Ectodermal cell (in vitro differentiated cells): ENCODE measurements at regions not wholly inside any gene's neighbourhood (a gene's known extent, or its start where the extent isn't known, plus 50 kb on each side); places are given as distances from the start of the nearest gene placed in this dataset.

Source experiments
- H3K27ac ChIP-seq: 2 replicates; pipeline ENCODE4 v1.7.0; 2013; ENCODE audit warnings: mild to moderate bottlenecking, low read depth, low read length; ENCODE audit not compliant: insufficient read depth, poor library complexity, severe bottlenecking
- H3K27me3 ChIP-seq: 2 replicates; pipeline ENCODE4 v1.7.0; 2013; ENCODE audit warnings: mild to moderate bottlenecking, low read length; ENCODE audit not compliant: insufficient read depth, control insufficient read depth, poor library complexity, severe bottlenecking
- H3K36me3 ChIP-seq: one replicate; pipeline ENCODE4 v1.7.0; 2013; ENCODE audit warnings: low read length; ENCODE audit not compliant: control insufficient read depth, insufficient read depth
- H3K4me1 ChIP-seq: one replicate; pipeline ENCODE4 v1.7.0; 2013; ENCODE audit warnings: low read length; ENCODE audit not compliant: control insufficient read depth, insufficient read depth
- H3K4me3 ChIP-seq: 2 replicates; pipeline ENCODE4 v1.7.0; 2013; ENCODE audit warnings: low read depth, low read length, control low read depth; ENCODE audit not compliant: insufficient read depth
- H3K9me3 ChIP-seq: 2 replicates; pipeline ENCODE4 v1.7.0; 2013; ENCODE audit warnings: mild to moderate bottlenecking, low read length, moderate library complexity; ENCODE audit not compliant: control insufficient read depth
- WGBS, 2 experiments: methylation state at CpG; one replicate each; pipeline ENCODE4 v1.1.7; 2013; ENCODE audit warnings: missing lambda C conversion rate in 2 of 2; 5-methylcytosine and 5-hydroxymethylcytosine counted together

DNA sequence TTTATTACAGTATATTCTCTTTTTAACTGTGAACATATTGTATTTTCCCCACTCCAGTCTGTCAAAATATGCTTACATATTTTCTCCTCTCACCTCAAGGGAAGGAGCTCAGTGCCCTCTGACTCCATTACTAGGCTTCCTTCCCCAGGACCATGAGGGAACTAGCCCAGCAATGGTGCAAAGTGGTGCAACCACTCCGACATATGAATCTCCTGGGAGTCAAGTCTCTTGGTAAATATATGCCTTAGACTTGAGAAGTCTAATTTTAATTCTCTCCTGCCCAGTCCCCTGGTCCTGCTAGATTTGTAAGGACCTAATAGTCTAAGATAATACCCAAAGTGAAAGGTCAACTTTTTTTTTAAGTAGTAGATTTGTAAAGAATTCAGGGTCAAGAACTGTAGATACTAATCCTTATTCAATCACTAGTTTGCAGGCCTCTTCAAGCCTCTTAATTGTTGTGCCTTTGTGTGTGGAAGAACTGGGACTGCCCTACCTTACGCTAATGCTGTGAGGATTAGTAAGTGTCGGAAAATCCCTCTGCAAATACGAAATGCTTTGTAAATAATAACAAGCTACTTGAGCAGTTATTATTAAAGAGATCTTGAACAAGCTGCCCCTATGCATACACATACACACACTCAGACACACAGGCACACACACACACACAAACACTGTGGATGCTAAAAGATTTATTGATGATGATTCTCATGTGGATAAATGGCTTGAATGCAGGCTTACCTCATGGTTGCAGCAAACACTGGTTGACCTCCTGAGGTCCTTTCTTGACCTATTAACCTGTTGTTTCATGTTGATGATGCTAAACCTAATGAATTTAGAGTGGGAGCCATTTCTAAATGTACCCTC is 251.2 kb upstream of the PARD3B start:
- Histone ChIP-seq H3K36me3 (no peaks in the 10 kb centered on the region), H3K9me3 (no peaks in the 10 kb centered on the region), H3K4me3 (no peak overlapping the region), H3K27ac (no peak overlapping the region), H3K27me3 (no peaks in the 10 kb centered on the region), H3K4me1 (peaks cover 10% of the 10 kb centered on the region)
- 66 to 100% methylated on average over 1 to 4 of the region's 4 CpGs for WGBS, 2 experiments

DNA sequence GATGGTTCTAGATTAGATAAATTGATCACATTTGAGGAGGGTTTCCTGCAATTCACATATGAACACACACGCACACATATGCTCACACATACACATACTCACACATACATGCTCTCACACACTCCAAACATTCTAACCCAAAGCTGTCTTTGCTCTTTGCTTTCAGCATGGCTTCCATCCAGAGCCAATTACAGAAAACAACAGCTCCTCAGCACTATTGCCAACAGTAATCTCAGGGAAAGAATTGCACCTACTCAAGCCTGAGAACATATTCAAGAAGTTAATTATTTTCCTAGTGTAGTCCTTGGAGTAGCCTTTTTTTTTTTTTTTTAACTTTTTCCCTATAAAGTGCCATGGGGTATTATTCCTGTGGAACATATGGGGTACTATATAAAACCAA is 246.9 kb upstream of the PARD3B start:
- Histone ChIP-seq H3K36me3 (no peaks in the 10 kb centered on the region), H3K9me3 (no peaks in the 10 kb centered on the region), H3K27me3 (no peaks in the 10 kb centered on the region), H3K4me1 (peaks cover 10% of the 10 kb centered on the region), H3K4me3 (no peak overlapping the region), H3K27ac (no peak overlapping the region)
- WGBS, 2 experiments = 83 to 94% methylated on average over 1 of the region's 1 CpG

DNA sequence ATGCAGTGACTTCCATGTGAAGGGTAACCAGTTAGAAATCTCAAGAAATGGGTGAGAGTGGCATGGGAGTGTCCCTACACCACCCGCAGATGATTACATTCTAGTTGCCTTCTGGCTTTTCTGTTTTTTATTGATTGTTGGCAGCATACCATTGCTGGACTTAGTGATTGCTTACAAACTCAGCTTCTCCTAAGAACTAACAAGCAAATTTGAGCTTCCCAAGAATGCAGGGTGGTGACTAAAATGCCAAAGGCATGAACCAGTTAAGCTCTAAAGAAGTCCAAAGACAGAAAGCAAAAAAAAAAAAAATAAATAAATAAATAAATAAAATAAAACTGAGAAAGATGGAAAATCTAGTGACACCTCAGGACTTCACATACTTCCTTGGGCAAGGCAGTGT is 245.5 kb upstream of the PARD3B start:
- no peaks in the 10 kb centered on the region for H3K9me3 ChIP-seq
- H3K4me1 ChIP-seq = peaks cover 8% of the 10 kb centered on the region
- H3K36me3 ChIP-seq = no peaks in the 10 kb centered on the region
- H3K27ac ChIP-seq = no peak overlapping the region
- WGBS, 2 experiments = 92 to 100% methylated on average over 1 of the region's 1 CpG
- H3K27me3 ChIP-seq = no peaks in the 10 kb centered on the region
- no peak overlapping the region for H3K4me3 ChIP-seq

DNA sequence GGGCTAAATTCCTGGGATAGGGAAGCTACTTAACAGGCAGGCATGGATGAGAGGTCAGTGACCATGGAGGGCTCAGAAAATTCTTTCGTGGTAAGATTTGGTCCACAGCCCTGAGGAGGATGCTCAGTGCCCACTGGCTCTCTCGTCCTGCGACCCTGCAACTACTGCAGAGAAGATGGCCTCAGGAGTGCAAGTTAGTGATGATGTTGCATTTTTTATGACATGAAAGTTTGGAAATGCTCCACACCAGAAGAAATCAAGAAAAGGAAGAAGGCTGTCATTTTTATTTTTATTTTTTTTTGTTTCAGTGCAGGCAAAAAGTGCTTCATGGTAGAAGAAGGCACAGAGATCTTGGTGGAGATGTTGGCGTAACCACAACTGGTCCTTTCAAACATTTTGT is 238.6 kb upstream of the PARD3B start:
- peaks cover 12% of the 10 kb centered on the region for H3K4me1 ChIP-seq
- no peaks in the 10 kb centered on the region for H3K36me3 ChIP-seq
- no peaks in the 10 kb centered on the region for H3K27me3 ChIP-seq
- no peaks in the 10 kb centered on the region for H3K9me3 ChIP-seq
- no peak overlapping the region for H3K4me3 ChIP-seq
- no peak overlapping the region for H3K27ac ChIP-seq
- WGBS, 2 experiments = 96 to 97% methylated on average over 4 of the region's 4 CpGs

DNA sequence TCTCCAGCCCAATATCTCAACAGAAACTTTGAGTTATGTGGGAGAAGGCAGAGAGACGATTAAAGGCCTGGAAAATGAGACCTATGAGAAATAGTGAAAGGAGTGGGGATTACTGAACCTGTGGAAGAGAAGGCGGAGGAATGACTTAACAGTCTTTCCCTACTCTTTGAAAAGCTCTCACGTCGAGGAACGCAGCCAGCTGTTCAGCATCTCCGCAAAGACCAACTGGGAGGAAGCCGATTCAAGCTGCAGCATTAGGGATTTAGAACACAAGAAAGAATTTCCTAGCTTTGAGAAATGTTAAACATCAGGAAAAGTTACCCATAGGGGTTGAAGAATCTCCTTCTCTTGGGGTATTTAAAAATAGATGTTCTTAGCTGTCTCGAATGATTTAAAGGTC is 233.2 kb upstream of the PARD3B start:
- no peak overlapping the region for H3K4me3 ChIP-seq
- no peaks in the 10 kb centered on the region for H3K9me3 ChIP-seq
- peaks cover 22% of the 10 kb centered on the region for H3K4me1 ChIP-seq
- H3K36me3 ChIP-seq = no peaks in the 10 kb centered on the region
- 33 to 48% methylated on average over 8 of the region's 8 CpGs for WGBS, 2 experiments
- H3K27me3 ChIP-seq = no peaks in the 10 kb centered on the region
- H3K27ac ChIP-seq = peak overlapping the region; percentile 44

DNA sequence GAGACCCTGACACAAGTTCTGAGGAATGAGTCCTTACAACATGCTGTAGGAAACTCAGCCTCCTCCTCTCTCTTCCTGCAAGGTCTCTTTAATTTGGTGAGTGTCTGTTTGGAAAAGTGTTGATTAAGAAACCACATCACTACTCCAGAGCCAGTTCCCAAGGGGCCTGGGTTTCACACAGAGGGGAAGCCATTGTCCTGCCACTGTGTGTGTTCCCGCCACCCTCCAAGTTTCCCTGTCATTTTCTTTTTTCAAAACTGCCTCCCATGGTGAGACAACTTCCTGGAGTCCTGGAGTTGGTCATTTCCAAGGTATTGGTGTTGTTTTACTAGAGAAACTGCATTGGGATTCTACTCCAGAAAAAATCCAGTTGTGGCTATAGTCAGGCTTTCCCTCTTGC is 232.0 kb upstream of the PARD3B start:
- H3K4me1 ChIP-seq = peaks cover 22% of the 10 kb centered on the region
- no peak overlapping the region for H3K27ac ChIP-seq
- WGBS, 2 experiments = 26 to 40% methylated on average over 1 of the region's 1 CpG
- no peaks in the 10 kb centered on the region for H3K9me3 ChIP-seq
- no peaks in the 10 kb centered on the region for H3K27me3 ChIP-seq
- H3K36me3 ChIP-seq = no peaks in the 10 kb centered on the region
- H3K4me3 ChIP-seq = no peak overlapping the region

DNA sequence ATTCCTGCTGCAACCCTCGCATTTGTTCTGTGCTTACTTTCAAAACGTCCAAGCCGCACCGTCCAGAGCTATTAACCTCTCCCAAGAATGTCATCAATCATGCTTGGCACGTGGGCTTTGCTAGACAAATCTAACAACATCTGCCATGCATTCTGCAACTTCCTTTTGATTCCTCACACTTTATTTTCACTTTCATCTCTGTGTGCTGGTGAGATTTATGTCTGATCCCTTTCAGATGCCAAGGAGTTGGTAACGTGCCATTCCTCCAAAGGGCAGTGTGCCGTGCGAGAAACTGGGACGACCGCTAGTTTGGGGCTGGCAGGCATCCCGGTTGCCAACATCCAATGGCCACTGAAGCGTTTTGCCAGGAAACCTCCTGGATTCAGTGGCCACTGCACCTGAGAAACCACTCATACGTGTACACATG is 230.0 kb upstream of the PARD3B start:
- peaks cover 22% of the 10 kb centered on the region for H3K4me1 ChIP-seq
- no peaks in the 10 kb centered on the region for H3K36me3 ChIP-seq
- H3K27me3 ChIP-seq = no peaks in the 10 kb centered on the region
- no peak overlapping the region for H3K4me3 ChIP-seq
- WGBS, 2 experiments = 91 to 93% methylated on average over 13 of the region's 13 CpGs
- no peak overlapping the region for H3K27ac ChIP-seq
- H3K9me3 ChIP-seq = no peaks in the 10 kb centered on the region

DNA sequence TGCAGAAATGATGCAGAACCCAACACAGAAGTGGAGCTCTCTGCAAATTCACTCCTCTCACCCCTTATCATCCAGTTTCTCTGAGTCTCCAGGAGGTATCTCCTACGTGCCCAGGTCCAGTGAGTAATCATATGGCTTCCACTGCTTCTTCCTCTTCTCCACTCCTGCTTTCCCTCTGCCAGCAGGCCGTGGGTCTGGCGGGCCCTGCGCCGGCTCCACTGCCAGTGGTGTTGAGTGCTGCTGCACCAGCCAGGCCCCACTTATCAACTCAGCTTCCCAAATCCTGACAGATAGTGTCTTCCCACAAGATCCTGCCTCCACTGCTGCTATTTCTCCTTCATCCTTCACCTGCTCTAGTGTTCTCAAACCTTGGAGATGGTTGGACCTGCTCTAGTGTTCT is 227.6 kb upstream of the PARD3B start:
- Histone ChIP-seq H3K9me3 (no peaks in the 10 kb centered on the region), H3K4me1 (peaks cover 11% of the 10 kb centered on the region), H3K27ac (no peak overlapping the region), H3K27me3 (no peaks in the 10 kb centered on the region), H3K4me3 (no peak overlapping the region), H3K36me3 (no peaks in the 10 kb centered on the region)
- WGBS, 2 experiments = 91 to 95% methylated on average over 5 of the region's 5 CpGs

DNA sequence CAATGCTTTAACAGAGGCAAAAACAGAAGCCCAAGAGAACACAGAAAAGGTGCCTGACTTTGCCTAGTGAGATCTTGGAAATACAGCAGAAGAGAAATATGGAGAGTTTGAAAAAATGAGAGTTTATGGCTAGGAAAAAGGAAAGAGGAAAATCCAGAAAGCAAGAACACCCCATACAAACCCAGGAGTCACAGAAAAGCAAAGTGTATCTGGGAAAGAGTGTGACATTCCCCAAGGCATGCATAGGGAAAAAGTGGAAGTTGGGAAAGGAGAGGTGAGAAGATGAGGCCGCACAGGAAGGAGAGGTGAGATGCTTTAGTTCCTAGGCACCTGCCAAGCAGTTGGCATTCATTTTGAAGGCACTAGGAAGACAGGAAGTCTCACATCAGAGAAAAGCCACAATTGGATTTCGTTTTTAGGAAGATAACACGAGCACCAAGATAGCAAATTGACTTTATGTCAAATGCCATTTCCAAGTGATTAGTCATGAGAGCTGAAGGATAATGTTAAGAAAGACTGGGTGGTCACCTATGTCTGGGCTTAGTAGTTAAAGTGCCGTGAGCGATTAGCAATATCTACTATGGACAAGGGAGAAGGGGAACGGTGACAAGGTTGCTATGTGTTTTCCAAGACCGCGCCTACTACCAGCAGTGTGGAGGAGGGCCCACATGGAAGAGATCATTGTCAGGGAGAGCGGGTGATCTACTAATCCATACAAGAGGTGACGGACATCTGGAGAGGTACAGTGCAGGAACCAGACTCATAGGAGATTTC is 224.1 kb upstream of the PARD3B start:
- H3K27me3 ChIP-seq = no peaks in the 10 kb centered on the region
- no peak overlapping the region for H3K4me3 ChIP-seq
- no peaks in the 10 kb centered on the region for H3K4me1 ChIP-seq
- no peak overlapping the region for H3K27ac ChIP-seq
- 92 to 95% methylated on average over 10 of the region's 10 CpGs for WGBS, 2 experiments
- H3K9me3 ChIP-seq = no peaks in the 10 kb centered on the region
- H3K36me3 ChIP-seq = no peaks in the 10 kb centered on the region

DNA sequence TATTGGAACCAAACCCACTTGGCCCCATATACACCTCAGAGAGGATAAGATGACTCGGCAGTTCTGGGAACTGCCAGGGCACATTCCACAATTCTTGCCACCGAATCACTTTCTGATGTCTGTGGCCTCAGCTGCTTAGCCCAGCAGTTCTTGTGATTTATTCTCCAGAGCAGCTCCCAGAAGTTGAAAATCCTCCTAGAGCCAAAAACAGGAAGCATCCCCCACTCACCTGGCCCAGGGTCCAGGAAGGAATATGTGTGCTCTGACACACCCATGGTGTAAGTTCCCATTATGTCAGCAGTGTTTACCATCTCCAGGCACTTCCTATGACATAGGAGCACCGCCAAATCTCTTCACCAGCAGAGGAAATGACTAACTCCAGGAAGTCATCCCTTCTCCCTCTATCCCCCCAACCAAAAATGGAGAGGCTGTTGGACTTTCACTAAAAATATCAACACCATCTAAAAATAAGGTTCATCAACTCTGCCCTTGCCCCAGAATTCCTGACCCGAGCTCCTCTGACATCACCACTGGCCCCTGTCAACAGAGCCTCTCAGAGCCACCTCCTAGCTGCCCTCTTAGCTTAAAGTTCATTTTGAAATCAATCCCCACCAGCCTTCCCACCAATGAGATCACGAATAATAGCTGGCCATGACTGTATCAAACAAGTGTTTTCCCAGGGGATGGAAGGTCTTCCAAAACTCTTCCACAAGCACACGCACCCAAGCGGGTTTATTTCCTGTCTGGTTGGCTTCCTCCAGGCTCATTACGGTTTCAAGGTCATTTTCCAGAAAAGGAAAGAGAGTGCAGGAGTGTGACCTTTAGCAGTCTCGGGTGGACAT is 223.1 kb upstream of the PARD3B start:
- Histone ChIP-seq H3K9me3 (no peaks in the 10 kb centered on the region), H3K27me3 (no peaks in the 10 kb centered on the region), H3K4me3 (no peak overlapping the region), H3K36me3 (no peaks in the 10 kb centered on the region), H3K27ac (no peak overlapping the region), H3K4me1 (no peaks in the 10 kb centered on the region)
- 92 to 93% methylated on average over 9 of the region's 9 CpGs for WGBS, 2 experiments
